ENCODE measurements at regions not wholly inside any gene's neighbourhood (a gene's known extent, or its start where the extent isn't known, plus 50 kb on each side); places are given as distances from the start of the nearest gene placed in this dataset.

GRCh38 chrX:14386981-14387380 is 142.4 kb upstream of the GLRA2 start:
- Histone ChIP-seq H3K36me3 (ENCODE audit: insufficient read depth, low read length) (no peaks in the 10 kb centered on the region), H4K20me1 (ENCODE audit: insufficient read depth, low read length) (no peaks in the 10 kb centered on the region), H3K4me1 (ENCODE audit: insufficient read depth, low read length) (no peaks in the 10 kb centered on the region), H3K27ac (ENCODE audit: low read depth, low read length) (no peak overlapping the region), H3K9ac (ENCODE audit: low read length) (no peak overlapping the region), H2AFZ (ENCODE audit: low read depth, low read length) (no peak overlapping the region), H3K9me3 (ENCODE audit: insufficient read depth, low read depth, low read length) (no peaks in the 10 kb centered on the region), H3K27me3 (ENCODE audit: insufficient read depth, low read length) (no peaks in the 10 kb centered on the region), H3K79me2 (ENCODE audit: insufficient read depth, low read length) (no peaks in the 10 kb centered on the region), H3K4me2 (ENCODE audit: low read length) (no peak overlapping the region), H3K4me3 (ENCODE audit: insufficient read depth, low read depth, low read length) (no peak overlapping the region)
- no peaks in the 10 kb centered on the region for H3K9me3 Mint-ChIP-seq (ENCODE audit: unreplicated experiment)
- no peaks in the 10 kb centered on the region for H3K36me3 Mint-ChIP-seq (ENCODE audit: low read depth, unreplicated experiment)
- no peaks in the 10 kb centered on the region for H3K4me1 Mint-ChIP-seq (ENCODE audit: low read depth, unreplicated experiment)
- no peaks in the 10 kb centered on the region for H3K27me3 Mint-ChIP-seq (ENCODE audit: low read depth, unreplicated experiment)
- TF ChIP-seq EZH2 (IDR thresholded peaks at IDR 0.05; ENCODE audit: insufficient read depth, low read length), result no peak
- no peak for TF ChIP-seq CTCF (IDR thresholded peaks at IDR 0.05; ENCODE audit: insufficient read depth, low read depth, low read length)
- H3K27ac Mint-ChIP-seq (ENCODE audit: unreplicated experiment), result no peak overlapping the region
- DNase-seq (ENCODE audit: low read depth), result no peak
- H3K4me3 Mint-ChIP-seq (ENCODE audit: unreplicated experiment), result no peak overlapping the region
- peak; percentile 43 for FAIRE-seq

DNA sequence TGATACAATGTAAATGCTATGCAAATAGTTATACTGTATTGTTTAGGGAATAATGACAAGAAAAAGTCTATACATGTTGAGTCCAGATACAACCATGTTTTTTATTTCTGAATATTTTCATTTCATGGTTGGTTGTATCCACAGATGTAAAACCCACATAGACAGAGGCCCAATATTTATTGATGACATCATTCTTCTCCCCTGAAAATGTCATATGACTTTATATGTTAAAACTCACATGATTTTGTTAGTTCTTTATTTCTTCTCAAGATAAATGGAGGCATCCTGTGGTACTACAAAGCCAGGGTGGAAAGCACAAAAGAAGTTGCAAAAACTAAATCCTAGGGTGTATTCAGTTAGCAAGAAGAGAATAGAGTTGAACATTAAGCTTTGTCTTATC is 149.3 kb upstream of the GLRA2 start:
- Mint-ChIP-seq H3K4me1 (ENCODE audit: low read depth, unreplicated experiment) (no peaks in the 10 kb centered on the region), H3K4me3 (ENCODE audit: unreplicated experiment) (no peak overlapping the region), H3K9me3 (ENCODE audit: unreplicated experiment) (no peaks in the 10 kb centered on the region), H3K27me3 (ENCODE audit: low read depth, unreplicated experiment) (no peaks in the 10 kb centered on the region), H3K27ac (ENCODE audit: unreplicated experiment) (no peak overlapping the region), H3K36me3 (ENCODE audit: low read depth, unreplicated experiment) (no peaks in the 10 kb centered on the region)
- no peaks in the 10 kb centered on the region for H3K27me3 ChIP-seq (ENCODE audit: insufficient read depth, low read length)
- no peak overlapping the region for H3K4me2 ChIP-seq (ENCODE audit: low read length)
- FAIRE-seq (no peak), DNase-seq (ENCODE audit: low read depth) (no peak)
- H3K9ac ChIP-seq (ENCODE audit: low read length), result no peak overlapping the region
- TF ChIP-seq EZH2 (IDR thresholded peaks at IDR 0.05; ENCODE audit: insufficient read depth, low read length) (no peak), CTCF (IDR thresholded peaks at IDR 0.05; ENCODE audit: insufficient read depth, low read depth, low read length) (no peak)
- no peaks in the 10 kb centered on the region for H3K9me3 ChIP-seq (ENCODE audit: insufficient read depth, low read depth, low read length)
- H3K36me3 ChIP-seq (ENCODE audit: insufficient read depth, low read length), result no peaks in the 10 kb centered on the region
- no peaks in the 10 kb centered on the region for H3K4me1 ChIP-seq (ENCODE audit: insufficient read depth, low read length)
- no peak overlapping the region for H3K27ac ChIP-seq (ENCODE audit: low read depth, low read length)
- H4K20me1 ChIP-seq (ENCODE audit: insufficient read depth, low read length), result no peaks in the 10 kb centered on the region
- no peak overlapping the region for H2AFZ ChIP-seq (ENCODE audit: low read depth, low read length)
- H3K4me3 ChIP-seq (ENCODE audit: insufficient read depth, low read depth, low read length), result no peak overlapping the region
- H3K79me2 ChIP-seq (ENCODE audit: insufficient read depth, low read length), result no peaks in the 10 kb centered on the region

- Mint-ChIP-seq H3K9me3 (ENCODE audit: unreplicated experiment) (peaks cover 2% of the 10 kb centered on the region), H3K36me3 (ENCODE audit: low read depth, unreplicated experiment) (no peaks in the 10 kb centered on the region), H3K4me1 (ENCODE audit: low read depth, unreplicated experiment) (no peaks in the 10 kb centered on the region), H3K4me3 (ENCODE audit: unreplicated experiment) (no peak overlapping the region), H3K27me3 (ENCODE audit: low read depth, unreplicated experiment) (no peaks in the 10 kb centered on the region), H3K27ac (ENCODE audit: unreplicated experiment) (no peak overlapping the region)
- Histone ChIP-seq H3K27me3 (ENCODE audit: insufficient read depth, low read length) (no peaks in the 10 kb centered on the region), H3K4me3 (ENCODE audit: insufficient read depth, low read depth, low read length) (no peak overlapping the region), H3K4me1 (ENCODE audit: insufficient read depth, low read length) (no peaks in the 10 kb centered on the region), H3K9me3 (ENCODE audit: insufficient read depth, low read depth, low read length) (no peaks in the 10 kb centered on the region), H2AFZ (ENCODE audit: low read depth, low read length) (no peak overlapping the region), H4K20me1 (ENCODE audit: insufficient read depth, low read length) (no peaks in the 10 kb centered on the region), H3K27ac (ENCODE audit: low read depth, low read length) (no peak overlapping the region), H3K79me2 (ENCODE audit: insufficient read depth, low read length) (no peaks in the 10 kb centered on the region), H3K4me2 (ENCODE audit: low read length) (no peak overlapping the region), H3K36me3 (ENCODE audit: insufficient read depth, low read length) (no peaks in the 10 kb centered on the region), H3K9ac (ENCODE audit: low read length) (no peak overlapping the region)
- FAIRE-seq, result peak; percentile 37
- no peak for TF ChIP-seq CTCF (IDR thresholded peaks at IDR 0.05; ENCODE audit: insufficient read depth, low read depth, low read length)
- no peak for TF ChIP-seq EZH2 (IDR thresholded peaks at IDR 0.05; ENCODE audit: insufficient read depth, low read length)
- DNase-seq (ENCODE audit: low read depth), result no peak
Measured at GRCh38 chrX:14377427-14377826, 151.9 kb upstream of the GLRA2 start.

Data from astrocyte (in vitro differentiated cells and primary cell).